HG02885 (cell line): ENCODE measurements at regions not wholly inside any gene's neighbourhood (a gene's known extent, or its start where the extent isn't known, plus 50 kb on each side); places are given as distances from the start of the nearest gene placed in this dataset.

Experiments
- ATAC-seq: cut with Tn5 transposase; IDR thresholded peaks from one replicate; pipeline ENCODE4 v1.9.1; 2021; ENCODE audit warnings: mild to moderate bottlenecking; ENCODE audit not compliant: unreplicated experiment, poor library complexity

GRCh38 chr2:8622199-8622911 lies 59.5 kb upstream of the ID2 start:
- ATAC-seq, result no peak

- ATAC-seq, result no peak
Measured at GRCh38 chr2:8622924-8623465, 58.9 kb upstream of the ID2 start.

GRCh38 chr2:8623576-8623957 lies 58.3 kb upstream of the ID2 start:
- no peak for ATAC-seq

- no peak for ATAC-seq
Measured at GRCh38 chr2:8623958-8624591, 57.8 kb upstream of the ID2 start.

GRCh38 chr2:8624855-8625398 lies 56.9 kb upstream of the ID2 start:
- no peak for ATAC-seq

- ATAC-seq, result no peak
Measured at GRCh38 chr2:8625399-8626300, 56.2 kb upstream of the ID2 start.

- no peak for ATAC-seq
Measured at GRCh38 chr2:8626572-8626971, 55.3 kb upstream of the ID2 start.

- no peak for ATAC-seq
Measured at GRCh38 chr2:8627019-8627691, 54.7 kb upstream of the ID2 start.

- no peak for ATAC-seq
Measured at GRCh38 chr2:8627692-8628085, 54.2 kb upstream of the ID2 start.

- ATAC-seq, result no peak
Measured at GRCh38 chr2:8628179-8628865, 53.5 kb upstream of the ID2 start.

- peak; percentile 71 for ATAC-seq
Measured at GRCh38 chr2:8628866-8629209, 53.0 kb upstream of the ID2 start.

GRCh38 chr2:8629402-8629801 lies 52.5 kb upstream of the ID2 start:
- no peak for ATAC-seq

- ATAC-seq, result no peak
Measured at GRCh38 chr2:8630676-8631464, 51.0 kb upstream of the ID2 start.

- ATAC-seq, result no peak
Measured at GRCh38 chr2:8631465-8632005, 50.3 kb upstream of the ID2 start.
